H1 (cell line): ENCODE measurements at regions not wholly inside any gene's neighbourhood (a gene's known extent, or its start where the extent isn't known, plus 50 kb on each side); places are given as distances from the start of the nearest gene placed in this dataset.

Experiments
- CHD1 ChIP-seq: IDR thresholded peaks from 2 replicates; pipeline ENCODE4 v1.6.1; 2012; ENCODE audit warnings: low read depth, low read length, improper control_type of control experiment
- EZH2 ChIP-seq: fragments of 200-600 bp; sonication (generic); IDR thresholded peaks from 2 replicates; pipeline ENCODE4 v1.7.1; 2012; ENCODE audit warnings: low read depth, mild to moderate bottlenecking, moderate library complexity, low read length, inconsistent platforms; ENCODE audit not compliant: severe bottlenecking
- RAD21 ChIP-seq, 2 experiments: IDR thresholded peaks in 1 of 2; conservative IDR thresholded peaks in 1 of 2; 2 replicates each; pipeline ENCODE4 v1.6.1; 2011; ENCODE audit warnings: low read depth in 2 of 2, low read length in 2 of 2, improper control_type of control experiment in 1 of 2, inconsistent platforms in 1 of 2, mild to moderate bottlenecking in 1 of 2, moderate library complexity in 1 of 2
- SIX5 ChIP-seq: IDR thresholded peaks from 2 replicates; pipeline ENCODE4 v1.6.1; 2011; ENCODE audit warnings: mild to moderate bottlenecking, low read depth, low read length

DNA sequence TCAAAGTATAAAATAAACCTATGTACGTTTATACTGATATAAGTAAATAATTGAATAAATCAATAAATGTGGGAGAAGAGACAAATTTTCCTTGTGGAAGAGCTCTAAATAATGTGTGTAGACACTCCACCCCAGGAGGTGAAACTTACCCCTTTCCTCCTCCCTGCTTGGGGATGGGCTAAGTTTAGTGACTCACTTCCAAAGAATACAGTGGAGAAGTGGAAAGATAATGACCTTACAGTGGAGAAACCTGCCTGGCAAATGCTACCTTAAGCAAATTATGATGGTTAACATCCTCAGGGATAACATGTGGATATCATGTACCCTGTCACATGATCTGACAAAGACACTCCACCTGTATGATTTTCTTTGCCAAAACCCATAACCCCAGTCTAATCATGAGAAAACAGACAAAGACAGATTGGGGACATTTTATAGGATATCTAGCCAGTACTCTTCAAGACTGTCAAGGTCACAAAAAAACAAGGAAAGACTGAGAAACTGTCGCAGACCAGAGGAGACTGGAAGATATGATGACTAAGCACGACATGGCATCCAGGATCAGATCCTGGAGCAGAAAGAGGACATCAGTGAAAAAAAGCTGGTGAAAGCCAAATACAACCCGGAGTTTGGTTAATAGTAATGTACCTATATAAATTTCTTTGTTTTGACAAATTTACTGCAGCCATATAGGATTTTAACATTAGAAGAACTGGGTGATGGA, 195.5 kb upstream of the PRDM1 start (continued):
- no peak for TF ChIP-seq EZH2
- no peak for TF ChIP-seq CHD1
- no peak for TF ChIP-seq SIX5
- TF ChIP-seq RAD21 (IDR thresholded peaks at IDR 0.05 in 1 of 2, conservative IDR thresholded peaks at IDR 0.05 in 1 of 2; ENCODE audit: low read depth in 2 of 2, low read length in 2 of 2), result no peak
